K562 (cell line): ENCODE measurements at regions not wholly inside any gene's neighbourhood (a gene's known extent, or its start where the extent isn't known, plus 50 kb on each side); places are given as distances from the start of the nearest gene placed in this dataset.

ENCODE experiments used
- ATAC-seq: fragments of 200-7000 bp; cut with Tn5 transposase; 3 replicates; pipeline ENCODE4 v1.9.1; 2020; ENCODE audit warnings: moderate library complexity
- BruUV-seq: library from RNA; stranded (reverse); fragments of 400-500 nt; replicated peaks from 2 replicates; lab custom pipeline; 2021; lab: Mats Ljungman, UMichigan
- CTCF ChIA-PET: fragments of 300-600 bp; formaldehyde crosslinking; extraction: SDS; loops from one replicate; lab custom pipeline; 2021; ENCODE audit warnings: low intra/inter-chr PET ratio; lab: Yijun Ruan, JAX
- POLR2A ChIA-PET: fragments of 300-600, 350-650 bp; sonication (Branson Sonifier 250); formaldehyde crosslinking; extraction: SDS; loops from one replicate; lab custom pipeline; 2021; ENCODE audit warnings: antibody characterized with exemption, inconsistent platforms; lab: Yijun Ruan, JAX
- DNase-seq, 4 experiments: peaks; one replicate each; pipeline versions ENCODE4 v3.0.0 to v3.0.0-alpha.2; 2011 to 2018; ENCODE audit warnings: low spot score in 3 of 4, mixed read lengths in 3 of 4; ENCODE audit errors: extremely low read depth in 1 of 4
- FAIRE-seq: peaks from 2 replicates; lab custom pipeline; 2011; peaks lifted over from hg19 to GRCh38; lab: Jason Lieb, UNC
- H2AFZ ChIP-seq: 2 replicates; pipeline ENCODE4 v1.6.0; 2011; ENCODE audit warnings: low read depth, low read length, control low read depth, inconsistent platforms
- H3K27ac ChIP-seq: fragments of 200-600 bp; 3 replicates; pipeline ENCODE4 v1.8.0; 2011; ENCODE audit warnings: low read depth, mild to moderate bottlenecking, control low read depth, inconsistent platforms, low read length, moderate library complexity, mixed read lengths; ENCODE audit errors: extremely low read depth
- H3K27me3 ChIP-seq, 2 experiments: fragments of 300-600 bp in 1 of 2; 2 replicates in 1 of 2; 3 replicates in 1 of 2; pipeline versions ENCODE4 v1.6.0 to v1.8.0; 2011; ENCODE audit warnings: inconsistent platforms in 2 of 2, low read length in 2 of 2, mild to moderate bottlenecking in 1 of 2, mixed read lengths in 1 of 2, moderate library complexity in 1 of 2; ENCODE audit not compliant: control insufficient read depth in 2 of 2, insufficient read depth in 2 of 2
- H3K36me3 ChIP-seq: fragments of 300-600 bp; 3 replicates; pipeline ENCODE4 v1.8.0; 2011; ENCODE audit warnings: mild to moderate bottlenecking, low read length, inconsistent platforms; ENCODE audit not compliant: control insufficient read depth, insufficient read depth
- H3K4me1 ChIP-seq, 2 experiments: fragments of 200-600 bp in 1 of 2; replicated peaks in 1 of 2; 2 replicates in 1 of 2; 3 replicates in 1 of 2; pipeline versions ENCODE4 v1.5.1 to v1.8.0; 2011; ENCODE audit warnings: inconsistent platforms in 2 of 2, low read length in 2 of 2, mild to moderate bottlenecking in 1 of 2, mixed read lengths in 1 of 2, moderate library complexity in 1 of 2; ENCODE audit not compliant: control insufficient read depth in 2 of 2, insufficient read depth in 2 of 2
- H3K4me2 ChIP-seq: 2 replicates; pipeline ENCODE4 v1.6.1; 2011; ENCODE audit warnings: low read length, control low read depth, inconsistent platforms, mixed read lengths; ENCODE audit not compliant: insufficient read depth
- H3K4me3 ChIP-seq: fragments of 200-600 bp; sonication (generic), shearing (Covaris generic); 2 replicates; pipeline ENCODE4 v1.5.1; 2016; ENCODE audit warnings: control low read depth, inconsistent platforms
- H3K79me2 ChIP-seq: fragments of 200-600 bp; 3 replicates; pipeline ENCODE4 v1.8.0; 2011; ENCODE audit warnings: low read length, inconsistent platforms; ENCODE audit not compliant: control insufficient read depth, insufficient read depth
- H3K9ac ChIP-seq, 2 experiments: 2 replicates each; pipeline versions ENCODE4 v1.6.0 to v1.6.1; 2011; ENCODE audit warnings: low read depth in 2 of 2, low read length in 2 of 2, control low read depth in 1 of 2, inconsistent platforms in 1 of 2, mild to moderate bottlenecking in 1 of 2, mixed read lengths in 1 of 2; ENCODE audit not compliant: insufficient read depth in 1 of 2
- H3K9me1 ChIP-seq: one replicate; pipeline ENCODE4 v1.6.0; 2011; ENCODE audit warnings: inconsistent platforms, mild to moderate bottlenecking, low read length, moderate library complexity; ENCODE audit not compliant: control insufficient read depth, insufficient read depth
- H3K9me3 ChIP-seq: replicated peaks from 2 replicates; pipeline ENCODE4 v1.5.1; 2011; ENCODE audit warnings: low read depth, low read length, inconsistent platforms; ENCODE audit not compliant: control insufficient read depth, insufficient read depth
- H4K20me1 ChIP-seq: replicated peaks from 2 replicates; pipeline ENCODE4 v1.6.1; 2011; ENCODE audit warnings: low read length, inconsistent platforms, mixed read lengths; ENCODE audit not compliant: control insufficient read depth, insufficient read depth
- DACH1 ChIP-seq: fragments of 450-650 bp; IDR thresholded peaks from 2 replicates; pipeline ENCODE4 v1.6.1; 2018; ENCODE audit not compliant: partially characterized antibody
- GTF2F1 ChIP-seq: IDR thresholded peaks from 2 replicates; pipeline ENCODE4 v1.6.1; 2011; ENCODE audit warnings: low read depth, low read length, improper control_type of control experiment
- HNRNPK ChIP-seq: fragments of 200-400 bp; formaldehyde crosslinking; IDR thresholded peaks from one replicate; pipeline ENCODE4 v1.6.1; 2018; ENCODE audit warnings: mild to moderate bottlenecking, low read depth, low read length; ENCODE audit not compliant: poor library complexity, severe bottlenecking
- LARP7 ChIP-seq: fragments of 450-650 bp; IDR thresholded peaks from 2 replicates; pipeline ENCODE4 v1.6.1; 2016
- MEF2D ChIP-seq: conservative IDR thresholded peaks from 2 replicates; pipeline ENCODE4 v1.6.1; 2016; ENCODE audit warnings: low read depth, missing genetic modification characterization, missing compliant biosample characterization
- SIRT6 ChIP-seq: IDR thresholded peaks from one replicate; pipeline ENCODE4 v1.6.1; 2012; ENCODE audit warnings: low read depth, mild to moderate bottlenecking, control low read depth, inconsistent platforms, low read length, moderate library complexity
- WHSC1 ChIP-seq: IDR thresholded peaks from one replicate; pipeline ENCODE4 v1.6.1; 2012; ENCODE audit warnings: low read length, control low read depth, inconsistent platforms
- ZNF551 ChIP-seq: fragments of 250-450 bp; sonication (Bioruptor Pico); IDR thresholded peaks from 2 replicates; pipeline ENCODE4 v1.5.0; 2021; ENCODE audit warnings: mild to moderate bottlenecking, moderate library complexity
- WGBS: fragments of 100-300 bp; shearing (Covaris generic); methylation state at CpG from one replicate; pipeline ENCODE4 v1.1.6; 2016; ENCODE audit warnings: low coverage, mixed read lengths; ENCODE audit not compliant: insufficient coverage; ENCODE audit errors: missing lambda C conversion rate; 5-methylcytosine and 5-hydroxymethylcytosine counted together
- in situ Hi-C: fragments of 300-500 bp; cut with MboI; formaldehyde crosslinking; loops from 4 replicates; pipeline ENCODE4 v1.15.0; 2018; ENCODE audit warnings: inconsistent platforms, mixed read lengths
- intact Hi-C: fragments of 100-400 bp; cut with micrococcal nuclease; formaldehyde crosslinking; loops from 2 replicates; pipeline ENCODE4 v1.14.2; 2022
- TF ChIP-seq, protein P1 (sequence below), 3 experiments: fragments of 200-800 bp in 1 of 3; fragments of 250-450 bp in 1 of 3; fragments of 450-650 bp in 1 of 3; sonication (Bioruptor Pico) in 1 of 3; sonication (Bioruptor generic) in 1 of 3; formaldehyde crosslinking in 1 of 3; IDR thresholded peaks; 2 replicates each; pipeline versions ENCODE4 v1.6.1 to v1.8.0; 2016 to 2022; ENCODE audit warnings: mild to moderate bottlenecking in 2 of 3, missing genetic modification characterization in 2 of 3, missing compliant biosample characterization in 1 of 3, moderate library complexity in 1 of 3
- TF ChIP-seq, protein P2 (sequence below): fragments of 450-650 bp; formaldehyde crosslinking; IDR thresholded peaks from 2 replicates; pipeline ENCODE4 v1.4.0; 2022; ENCODE audit warnings: missing genetic modification characterization
- TF ChIP-seq, protein P3 (sequence below): fragments of 250-450 bp; sonication (Bioruptor Pico); IDR thresholded peaks from 2 replicates; pipeline ENCODE4 v1.4.0; 2020; ENCODE audit warnings: mild to moderate bottlenecking

DNA sequence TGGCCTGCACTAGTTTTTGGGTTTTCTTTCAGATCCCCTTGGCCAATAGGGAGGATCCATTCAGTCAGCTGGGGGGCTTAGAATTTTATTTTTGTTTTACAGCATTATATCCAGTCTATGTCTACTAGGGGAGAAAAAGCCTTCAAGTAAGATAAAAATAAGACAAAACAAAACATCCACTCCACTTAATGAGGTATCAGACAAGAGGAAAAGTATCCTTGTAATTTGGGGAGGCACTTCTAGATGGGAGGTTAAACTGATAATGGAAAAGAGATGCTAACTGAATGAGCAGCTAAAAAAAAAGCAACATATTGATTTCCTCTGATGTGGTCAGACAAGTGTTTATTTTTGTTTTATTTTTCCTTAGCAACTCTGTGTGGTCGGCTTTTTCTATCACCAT, 278.0 kb upstream of the ANO3 start:
- H3K9me3 ChIP-seq, result no peaks in the 10 kb centered on the region
- ChIA-PET POLR2A (no interaction called here), CTCF (no interaction called here)
- H3K9ac ChIP-seq, result no peak overlapping the region
- H4K20me1 ChIP-seq, result no peaks in the 10 kb centered on the region
- no peak for DNase-seq
- FAIRE-seq, result no peak
- H2AFZ ChIP-seq, result no peak overlapping the region
- BruUV-seq, result no TSS peak
- no peaks in the 10 kb centered on the region for H3K9me1 ChIP-seq
- no peaks in the 10 kb centered on the region for H3K27me3 ChIP-seq
- ATAC-seq, result no peak
- intact Hi-C loops (no loop called here), in situ Hi-C loops (no loop called here)
- H3K27ac ChIP-seq, result no peak overlapping the region
- H3K79me2 ChIP-seq, result no peaks in the 10 kb centered on the region
- WGBS, result 0% methylated on average over 1 of the region's 1 CpG
- H3K36me3 ChIP-seq, result no peaks in the 10 kb centered on the region
- H3K4me2 ChIP-seq, result no peak overlapping the region
- H3K4me1 ChIP-seq, result no peaks in the 10 kb centered on the region
- no peak overlapping the region for H3K4me3 ChIP-seq
- TF ChIP-seq, protein P1, sequence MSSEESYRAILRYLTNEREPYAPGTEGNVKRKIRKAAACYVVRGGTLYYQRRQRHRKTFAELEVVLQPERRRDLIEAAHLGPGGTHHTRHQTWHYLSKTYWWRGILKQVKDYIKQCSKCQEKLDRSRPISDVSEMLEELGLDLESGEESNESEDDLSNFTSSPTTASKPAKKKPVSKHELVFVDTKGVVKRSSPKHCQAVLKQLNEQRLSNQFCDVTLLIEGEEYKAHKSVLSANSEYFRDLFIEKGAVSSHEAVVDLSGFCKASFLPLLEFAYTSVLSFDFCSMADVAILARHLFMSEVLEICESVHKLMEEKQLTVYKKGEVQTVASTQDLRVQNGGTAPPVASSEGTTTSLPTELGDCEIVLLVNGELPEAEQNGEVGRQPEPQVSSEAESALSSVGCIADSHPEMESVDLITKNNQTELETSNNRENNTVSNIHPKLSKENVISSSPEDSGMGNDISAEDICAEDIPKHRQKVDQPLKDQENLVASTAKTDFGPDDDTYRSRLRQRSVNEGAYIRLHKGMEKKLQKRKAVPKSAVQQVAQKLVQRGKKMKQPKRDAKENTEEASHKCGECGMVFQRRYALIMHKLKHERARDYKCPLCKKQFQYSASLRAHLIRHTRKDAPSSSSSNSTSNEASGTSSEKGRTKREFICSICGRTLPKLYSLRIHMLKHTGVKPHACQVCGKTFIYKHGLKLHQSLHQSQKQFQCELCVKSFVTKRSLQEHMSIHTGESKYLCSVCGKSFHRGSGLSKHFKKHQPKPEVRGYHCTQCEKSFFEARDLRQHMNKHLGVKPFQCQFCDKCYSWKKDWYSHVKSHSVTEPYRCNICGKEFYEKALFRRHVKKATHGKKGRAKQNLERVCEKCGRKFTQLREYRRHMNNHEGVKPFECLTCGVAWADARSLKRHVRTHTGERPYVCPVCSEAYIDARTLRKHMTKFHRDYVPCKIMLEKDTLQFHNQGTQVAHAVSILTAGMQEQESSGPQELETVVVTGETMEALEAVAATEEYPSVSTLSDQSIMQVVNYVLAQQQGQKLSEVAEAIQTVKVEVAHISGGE (CRISPR knock-in tag; IDR thresholded peaks at IDR 0.05), result no peak
- TF ChIP-seq GTF2F1, result no peak
- TF ChIP-seq, protein P2, sequence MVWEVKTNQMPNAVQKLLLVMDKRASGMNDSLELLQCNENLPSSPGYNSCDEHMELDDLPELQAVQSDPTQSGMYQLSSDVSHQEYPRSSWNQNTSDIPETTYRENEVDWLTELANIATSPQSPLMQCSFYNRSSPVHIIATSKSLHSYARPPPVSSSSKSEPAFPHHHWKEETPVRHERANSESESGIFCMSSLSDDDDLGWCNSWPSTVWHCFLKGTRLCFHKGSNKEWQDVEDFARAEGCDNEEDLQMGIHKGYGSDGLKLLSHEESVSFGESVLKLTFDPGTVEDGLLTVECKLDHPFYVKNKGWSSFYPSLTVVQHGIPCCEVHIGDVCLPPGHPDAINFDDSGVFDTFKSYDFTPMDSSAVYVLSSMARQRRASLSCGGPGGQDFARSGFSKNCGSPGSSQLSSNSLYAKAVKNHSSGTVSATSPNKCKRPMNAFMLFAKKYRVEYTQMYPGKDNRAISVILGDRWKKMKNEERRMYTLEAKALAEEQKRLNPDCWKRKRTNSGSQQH (CRISPR knock-in tag), result no peak
- TF ChIP-seq MEF2D, result no peak
- TF ChIP-seq HNRNPK, result no peak
- TF ChIP-seq LARP7, result no peak
- TF ChIP-seq WHSC1, result no peak
- TF ChIP-seq, protein P3, sequence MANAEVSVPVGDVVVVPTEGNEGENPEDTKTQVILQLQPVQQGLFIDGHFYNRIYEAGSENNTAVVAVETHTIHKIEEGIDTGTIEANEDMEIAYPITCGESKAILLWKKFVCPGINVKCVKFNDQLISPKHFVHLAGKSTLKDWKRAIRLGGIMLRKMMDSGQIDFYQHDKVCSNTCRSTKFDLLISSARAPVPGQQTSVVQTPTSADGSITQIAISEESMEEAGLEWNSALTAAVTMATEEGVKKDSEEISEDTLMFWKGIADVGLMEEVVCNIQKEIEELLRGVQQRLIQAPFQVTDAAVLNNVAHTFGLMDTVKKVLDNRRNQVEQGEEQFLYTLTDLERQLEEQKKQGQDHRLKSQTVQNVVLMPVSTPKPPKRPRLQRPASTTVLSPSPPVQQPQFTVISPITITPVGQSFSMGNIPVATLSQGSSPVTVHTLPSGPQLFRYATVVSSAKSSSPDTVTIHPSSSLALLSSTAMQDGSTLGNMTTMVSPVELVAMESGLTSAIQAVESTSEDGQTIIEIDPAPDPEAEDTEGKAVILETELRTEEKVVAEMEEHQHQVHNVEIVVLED (CRISPR knock-in tag), result no peak
- no peak for TF ChIP-seq DACH1
- TF ChIP-seq ZNF551 (CRISPR knock-in tag), result no peak
- no peak for TF ChIP-seq SIRT6
